Activated naive CD4-positive, alpha-beta T cell treated with anti-CD3 and anti-CD28 coated beads, Interleukin-2, amount 50 U/mL, for 72 hours (primary cell): ENCODE measurements at regions not wholly inside any gene's neighbourhood (a gene's known extent, or its start where the extent isn't known, plus 50 kb on each side); places are given as distances from the start of the nearest gene placed in this dataset.

Experiments used
- ATAC-seq, 2 donors: fragments of 150-1000 bp; cut with Tn5 transposase; 2 replicates each; pipeline ENCODE4 v1.10.0; 2021; ENCODE audit warnings: mild to moderate bottlenecking in 2 of 2, moderate library complexity in 2 of 2
- DNase-seq, 2 donors: peaks; one replicate each; pipeline ENCODE4 v3.0.0; 2021 to 2022; ENCODE audit warnings: low spot score in 2 of 2
- H3K27ac Mint-ChIP-seq, 2 donors: one replicate each; pipeline ENCODE4 v1.8.0; 2022; ENCODE audit warnings: mild to moderate bottlenecking in 2 of 2, mixed read lengths in 2 of 2
- H3K36me3 Mint-ChIP-seq, 2 donors: one replicate each; pipeline ENCODE4 v1.8.0; 2022; ENCODE audit warnings: mixed read lengths in 2 of 2
- H3K9me3 Mint-ChIP-seq, 2 donors: one replicate each; pipeline ENCODE4 v1.8.0; 2022; ENCODE audit warnings: mixed read lengths in 2 of 2

- DNase-seq, result no peak
- H3K27ac Mint-ChIP-seq, result no peak overlapping the region
- H3K9me3 Mint-ChIP-seq, result peaks cover 5 to 17% of the 10 kb centered on the region in 2 donors
- H3K36me3 Mint-ChIP-seq, result no peaks in the 10 kb centered on the region
- ATAC-seq, result no peak
Observed at GRCh38 chr3:95399585-95399984, 1336.7 kb downstream of the NSUN3 start.

DNA sequence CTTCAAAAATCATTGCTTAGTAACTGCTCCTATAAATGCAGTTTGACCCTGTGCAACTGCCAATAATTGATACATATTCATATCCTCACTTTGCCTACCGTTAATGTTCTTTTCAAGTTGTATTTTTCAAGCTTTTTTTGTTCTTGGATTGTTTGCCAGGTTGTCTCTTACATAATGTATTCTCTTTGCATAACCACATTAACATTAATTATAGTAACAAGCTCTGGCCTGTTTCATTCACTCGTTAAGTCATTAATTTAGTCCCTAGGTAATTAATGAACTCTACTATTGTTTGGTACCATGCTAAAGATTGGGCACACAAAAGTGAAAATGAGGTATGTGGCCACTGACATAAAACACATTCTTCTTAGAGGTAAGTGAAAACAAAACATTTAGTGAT lies 1338.8 kb downstream of the NSUN3 start:
- H3K9me3 Mint-ChIP-seq, result peaks cover 5 to 17% of the 10 kb centered on the region in 2 donors
- ATAC-seq, result no peak
- no peak overlapping the region for H3K27ac Mint-ChIP-seq
- H3K36me3 Mint-ChIP-seq, result no peaks in the 10 kb centered on the region
- no peak for DNase-seq

- Mint-ChIP-seq H3K36me3 (peaks cover 0 to 5% of the 10 kb centered on the region in 2 donors), H3K27ac (no peak overlapping the region), H3K9me3 (peaks cover 19 to 20% of the 10 kb centered on the region in 2 donors)
- DNase-seq, result no peak
- ATAC-seq, result no peak
Observed at GRCh38 chr3:95407709-95408463, 1345.0 kb downstream of the NSUN3 start.

DNA sequence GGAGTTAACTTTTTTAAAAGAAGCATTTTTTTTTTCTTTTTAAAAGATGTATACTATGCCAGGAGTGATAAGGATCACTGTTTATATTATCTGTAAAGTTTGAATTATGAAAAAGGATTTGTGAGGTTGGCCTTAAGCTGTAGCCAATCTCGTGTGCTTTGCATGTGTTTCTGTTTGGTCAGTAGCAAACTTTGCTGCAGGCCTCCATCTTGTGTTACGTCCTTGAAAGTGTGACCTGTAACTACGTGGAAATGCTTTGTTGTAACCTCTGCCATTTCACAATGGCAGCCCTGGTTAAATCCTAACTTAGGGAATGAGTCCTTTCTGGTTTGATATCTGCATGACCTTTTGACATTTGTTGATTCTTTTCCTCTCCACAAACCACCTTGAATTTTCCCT lies 1345.6 kb downstream of the NSUN3 start:
- no peak for ATAC-seq
- Mint-ChIP-seq H3K9me3 (peaks cover 19 to 20% of the 10 kb centered on the region in 2 donors), H3K27ac (no peak overlapping the region), H3K36me3 (peaks cover 0 to 5% of the 10 kb centered on the region in 2 donors)
- DNase-seq, result no peak

- Mint-ChIP-seq H3K9me3 (peaks cover 14 to 16% of the 10 kb centered on the region in 2 donors), H3K36me3 (no peaks in the 10 kb centered on the region), H3K27ac (no peak overlapping the region)
- DNase-seq (no peak), ATAC-seq (no peak)
Observed at GRCh38 chr3:95418251-95418650, 1355.4 kb downstream of the NSUN3 start.

GRCh38 chr3:95424279-95424678 lies 1361.4 kb downstream of the NSUN3 start:
- peaks cover 9 to 15% of the 10 kb centered on the region in 2 donors for H3K9me3 Mint-ChIP-seq
- H3K36me3 Mint-ChIP-seq, result no peaks in the 10 kb centered on the region
- ATAC-seq (no peak), DNase-seq (no peak)
- H3K27ac Mint-ChIP-seq, result no peak overlapping the region

GRCh38 chr3:95434491-95434890 lies 1371.6 kb downstream of the NSUN3 start:
- no peaks in the 10 kb centered on the region for H3K36me3 Mint-ChIP-seq
- ATAC-seq, result no peak
- H3K27ac Mint-ChIP-seq, result no peak overlapping the region
- peaks cover 4 to 6% of the 10 kb centered on the region in 2 donors for H3K9me3 Mint-ChIP-seq
- no peak for DNase-seq

- no peak for DNase-seq
- peaks cover 4 to 6% of the 10 kb centered on the region in 2 donors for H3K9me3 Mint-ChIP-seq
- H3K36me3 Mint-ChIP-seq, result no peaks in the 10 kb centered on the region
- H3K27ac Mint-ChIP-seq, result no peak overlapping the region
- ATAC-seq, result no peak
Observed at GRCh38 chr3:95437409-95437808, 1374.5 kb downstream of the NSUN3 start.

DNA sequence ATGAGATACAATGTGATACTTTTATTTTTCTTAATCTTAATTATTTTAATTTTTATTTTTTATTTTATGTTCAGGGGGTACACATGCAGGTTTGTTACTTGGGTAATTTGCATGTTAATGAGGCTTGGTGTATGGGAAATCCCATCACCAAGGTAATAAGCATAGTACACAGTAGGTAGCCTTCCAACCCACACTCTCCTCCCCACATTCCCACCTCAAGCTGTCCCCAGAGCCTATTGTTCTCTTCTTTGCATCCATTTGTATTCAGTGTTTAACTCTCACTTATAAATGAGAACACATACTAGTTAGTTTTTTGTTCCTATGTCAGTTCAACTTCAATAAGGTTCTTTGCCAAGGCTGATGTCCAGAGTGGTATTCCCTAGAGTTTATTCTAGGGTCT lies 1375.4 kb downstream of the NSUN3 start:
- DNase-seq, result no peak
- no peak for ATAC-seq
- Mint-ChIP-seq H3K36me3 (no peaks in the 10 kb centered on the region), H3K9me3 (peaks cover 4 to 6% of the 10 kb centered on the region in 2 donors), H3K27ac (no peak overlapping the region)

DNA sequence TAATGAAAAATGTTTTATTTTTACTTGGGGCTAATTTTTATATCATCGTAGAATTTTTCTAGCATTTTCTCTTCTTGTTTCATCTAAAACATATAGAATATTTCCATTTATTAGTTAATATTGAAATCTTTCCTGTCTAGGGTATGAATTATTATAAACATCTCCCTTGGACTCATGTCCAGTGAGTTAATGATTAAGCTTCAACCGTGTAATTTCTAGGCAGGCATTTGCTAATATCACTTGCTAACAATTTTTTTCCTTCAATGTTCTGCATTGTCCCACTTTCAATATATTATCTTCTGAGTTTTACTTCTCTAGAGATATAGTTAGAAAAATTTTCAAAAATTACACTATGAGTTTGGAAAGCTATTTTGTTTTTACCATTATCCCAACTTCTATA lies 1371.6 kb upstream of the EPHA6 start:
- ATAC-seq (no peak), DNase-seq (no peak)
- Mint-ChIP-seq H3K36me3 (no peaks in the 10 kb centered on the region), H3K9me3 (peaks cover 0 to 3% of the 10 kb centered on the region in 2 donors), H3K27ac (no peak overlapping the region)

DNA sequence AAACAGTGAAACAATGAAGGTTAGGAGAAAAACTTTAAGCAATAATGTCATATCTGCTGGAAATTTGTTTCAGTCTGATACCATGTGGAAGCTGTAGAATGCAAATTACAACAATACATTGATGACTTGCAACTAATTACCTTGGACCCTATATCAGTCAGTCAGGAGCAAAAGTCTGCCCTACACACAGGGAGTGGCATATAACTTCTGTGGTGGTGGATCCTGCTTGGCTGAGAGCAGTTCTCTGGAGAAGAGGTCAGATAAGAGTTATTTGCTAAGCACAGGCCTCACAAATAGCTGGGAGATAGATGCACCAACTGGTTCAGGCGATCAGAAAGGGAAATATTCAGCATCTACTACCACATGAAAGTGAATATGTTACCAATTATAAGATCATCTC lies 1364.6 kb upstream of the EPHA6 start:
- Mint-ChIP-seq H3K9me3 (peaks cover 0 to 3% of the 10 kb centered on the region in 2 donors), H3K27ac (no peak overlapping the region), H3K36me3 (no peaks in the 10 kb centered on the region)
- ATAC-seq (no peak), DNase-seq (no peak)

DNA sequence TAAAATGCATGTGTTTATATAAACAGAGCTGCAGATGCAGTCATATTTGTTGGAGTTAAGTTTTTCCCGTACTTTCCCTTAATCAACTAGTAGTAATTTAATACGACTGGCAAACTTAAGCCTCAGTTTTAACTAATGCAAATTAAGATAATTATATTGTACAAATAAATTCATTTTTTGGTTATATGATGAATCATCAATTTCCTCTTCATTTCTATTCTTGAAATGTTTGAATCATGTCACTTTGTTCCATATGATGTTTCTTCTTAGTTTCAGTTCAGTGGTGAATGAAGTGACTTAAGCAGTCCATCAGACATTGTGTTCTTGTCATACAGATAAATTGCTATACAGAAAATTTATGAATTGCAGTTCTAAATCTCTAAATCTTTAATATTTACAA lies 1361.2 kb upstream of the EPHA6 start:
- Mint-ChIP-seq H3K27ac (no peak overlapping the region), H3K36me3 (no peaks in the 10 kb centered on the region), H3K9me3 (peaks cover 4 to 9% of the 10 kb centered on the region in 2 donors)
- DNase-seq (no peak), ATAC-seq (no peak)

- no peak for DNase-seq
- Mint-ChIP-seq H3K27ac (no peak overlapping the region), H3K36me3 (no peaks in the 10 kb centered on the region), H3K9me3 (peaks cover 4 to 13% of the 10 kb centered on the region in 2 donors)
- ATAC-seq, result no peak
Observed at GRCh38 chr3:95456835-95457234, 1357.6 kb upstream of the EPHA6 start.

DNA sequence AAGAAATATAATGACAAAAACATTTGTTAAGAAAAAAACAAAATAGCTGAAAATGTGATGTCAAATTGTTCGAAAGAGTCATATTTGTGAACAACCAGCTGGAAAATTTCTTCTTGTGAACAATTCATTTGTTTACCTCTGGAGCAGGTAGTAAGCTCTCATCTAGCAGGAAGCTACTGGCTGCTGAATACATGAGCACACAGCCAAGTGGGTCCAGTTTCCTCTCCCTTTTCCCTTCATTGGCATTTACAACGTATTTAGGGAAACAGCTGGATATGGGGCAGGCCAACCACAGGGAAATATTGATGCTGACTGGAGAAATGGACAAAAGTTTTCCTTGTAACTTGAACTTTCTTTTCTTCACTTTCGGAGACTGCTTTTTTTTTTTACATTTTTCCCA lies 1354.7 kb upstream of the EPHA6 start:
- Mint-ChIP-seq H3K9me3 (peaks cover 11 to 19% of the 10 kb centered on the region in 2 donors), H3K36me3 (no peaks in the 10 kb centered on the region), H3K27ac (no peak overlapping the region)
- ATAC-seq (no peak), DNase-seq (no peak)

- no peak for DNase-seq
- ATAC-seq, result no peak
- Mint-ChIP-seq H3K27ac (no peak overlapping the region), H3K36me3 (no peaks in the 10 kb centered on the region), H3K9me3 (peaks cover 11 to 22% of the 10 kb centered on the region in 2 donors)
Observed at GRCh38 chr3:95460274-95460673, 1354.1 kb upstream of the EPHA6 start.

- ATAC-seq, result no peak
- H3K9me3 Mint-ChIP-seq, result peaks cover 10 to 19% of the 10 kb centered on the region in 2 donors
- H3K36me3 Mint-ChIP-seq, result no peaks in the 10 kb centered on the region
- DNase-seq, result no peak
- no peak overlapping the region for H3K27ac Mint-ChIP-seq
Observed at GRCh38 chr3:95462161-95462560, 1352.2 kb upstream of the EPHA6 start.

DNA sequence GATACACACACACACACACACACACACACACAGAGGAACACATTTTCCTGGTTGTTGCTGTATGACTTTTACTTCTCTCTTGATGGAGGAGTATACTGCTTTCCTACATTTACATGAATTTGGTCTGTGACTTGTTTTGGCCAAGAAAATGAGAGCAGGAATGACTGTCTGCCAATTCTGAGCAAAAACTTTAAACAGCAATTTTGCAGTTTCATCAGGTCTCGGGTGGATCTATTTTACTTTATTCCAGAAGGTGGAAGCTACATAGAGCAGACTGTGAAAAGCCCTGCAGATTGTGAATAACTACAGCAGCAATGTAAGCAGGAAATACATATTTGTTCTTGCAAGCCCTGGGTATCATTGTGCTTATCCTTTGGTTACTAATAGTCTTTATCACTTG lies 1350.0 kb upstream of the EPHA6 start:
- DNase-seq (no peak), ATAC-seq (no peak)
- peaks cover 17 to 32% of the 10 kb centered on the region in 2 donors for H3K9me3 Mint-ChIP-seq
- peaks cover 0 to 5% of the 10 kb centered on the region in 2 donors for H3K36me3 Mint-ChIP-seq
- no peak overlapping the region for H3K27ac Mint-ChIP-seq

DNA sequence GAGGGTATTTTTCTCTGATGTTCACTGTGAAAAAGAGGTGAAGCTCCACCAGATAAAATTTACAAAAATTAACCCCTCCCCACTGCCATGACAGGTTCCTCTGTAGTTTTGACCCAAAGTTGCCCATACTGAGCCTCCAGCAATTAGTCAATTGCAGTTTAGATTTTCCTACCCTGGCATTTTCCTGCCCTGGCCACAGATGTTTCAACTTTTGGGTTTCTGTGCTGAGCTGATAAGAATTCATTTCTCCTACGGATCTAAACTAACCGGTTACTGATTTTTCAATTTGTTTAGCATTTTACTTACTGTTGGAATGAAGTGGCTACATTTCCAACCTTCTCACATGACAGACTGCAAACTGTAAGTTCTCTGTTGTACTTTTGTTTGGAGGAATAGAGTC lies 1346.1 kb upstream of the EPHA6 start:
- ATAC-seq (no peak), DNase-seq (no peak)
- no peak overlapping the region for H3K27ac Mint-ChIP-seq
- peaks cover 0 to 5% of the 10 kb centered on the region in 2 donors for H3K36me3 Mint-ChIP-seq
- peaks cover 14 to 25% of the 10 kb centered on the region in 2 donors for H3K9me3 Mint-ChIP-seq
